ENCODE measurements at regions not wholly inside any gene's neighbourhood (a gene's known extent, or its start where the extent isn't known, plus 50 kb on each side); places are given as distances from the start of the nearest gene placed in this dataset.
A peak's percentile ranks its signal among the peaks of the same experiment; 100 is the strongest.
"Not testable (repeated sequence)": the region's sequence is repeated elsewhere in the genome, so short reads cannot be mapped to it uniquely, and the experiment has no call there.

GRCh38 chr9:42463981-42464380, 280.5 kb downstream of the SPATA31A6 start:
- no CpG with 5 or more reads among the region's 3 CpGs for WGBS (ENCODE audit: insufficient coverage, low coverage, missing lambda C conversion rate)
- intact Hi-C loops (cut with micrococcal nuclease); H3K9ac ChIP-seq (ENCODE audit: insufficient read depth in 1 of 2, low read depth in 2 of 2, low read length in 2 of 2); ATAC-seq; H2AFZ ChIP-seq (ENCODE audit: low read depth, low read length); DNase-seq (ENCODE audit: extremely low read depth in 1 of 4, low spot score in 3 of 4); POLR2A ChIA-PET; CTCF ChIA-PET (ENCODE audit: low intra/inter-chr PET ratio); H3K9me1 ChIP-seq (ENCODE audit: control insufficient read depth, insufficient read depth, low read length); H3K9me3 ChIP-seq (replicated peaks; ENCODE audit: control insufficient read depth, insufficient read depth, low read depth, low read length); H3K4me3 ChIP-seq; H4K20me1 ChIP-seq (replicated peaks; ENCODE audit: control insufficient read depth, insufficient read depth, low read length); FAIRE-seq; H3K4me1 ChIP-seq (replicated peaks in 1 of 2; ENCODE audit: control insufficient read depth in 2 of 2, insufficient read depth in 2 of 2, low read length in 2 of 2); BruUV-seq (replicated peaks); H3K27me3 ChIP-seq (ENCODE audit: control insufficient read depth in 2 of 2, insufficient read depth in 2 of 2, low read length in 2 of 2); H3K4me2 ChIP-seq (ENCODE audit: insufficient read depth, low read length); H3K27ac ChIP-seq (ENCODE audit: extremely low read depth, low read depth, low read length); in situ Hi-C loops (cut with MboI); H3K36me3 ChIP-seq (ENCODE audit: control insufficient read depth, insufficient read depth, low read length); H3K79me2 ChIP-seq (ENCODE audit: control insufficient read depth, insufficient read depth, low read length): not testable (repeated sequence)

DNA sequence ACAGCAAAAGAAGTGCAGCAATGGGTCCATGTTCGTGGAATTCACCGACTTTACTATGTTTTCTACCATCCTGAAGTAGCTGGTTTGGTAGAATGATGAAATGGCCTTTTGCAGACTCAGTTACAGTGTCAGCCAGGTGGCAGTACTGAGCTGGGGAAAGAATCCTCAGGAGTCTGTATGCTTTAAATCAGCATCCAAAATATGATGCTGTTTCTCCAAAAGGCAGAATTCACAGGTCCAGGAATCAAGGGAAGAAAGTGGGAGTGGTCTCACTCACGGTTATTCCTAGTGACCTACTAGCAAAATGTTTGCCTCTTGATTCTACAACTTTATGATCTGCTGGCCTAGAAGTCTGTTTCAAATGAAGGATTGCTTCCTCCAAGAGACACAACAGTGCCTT, 287.1 kb downstream of the SPATA31A6 start:
- H3K9ac ChIP-seq (ENCODE audit: insufficient read depth in 1 of 2, low read depth in 2 of 2, low read length in 2 of 2); H3K4me1 ChIP-seq (replicated peaks in 1 of 2; ENCODE audit: control insufficient read depth in 2 of 2, insufficient read depth in 2 of 2, low read length in 2 of 2); BruUV-seq (replicated peaks); intact Hi-C loops (cut with micrococcal nuclease); H4K20me1 ChIP-seq (replicated peaks; ENCODE audit: control insufficient read depth, insufficient read depth, low read length); H3K4me2 ChIP-seq (ENCODE audit: insufficient read depth, low read length); CTCF ChIA-PET (ENCODE audit: low intra/inter-chr PET ratio); H3K36me3 ChIP-seq (ENCODE audit: control insufficient read depth, insufficient read depth, low read length); H3K9me1 ChIP-seq (ENCODE audit: control insufficient read depth, insufficient read depth, low read length); H3K27me3 ChIP-seq (ENCODE audit: control insufficient read depth in 2 of 2, insufficient read depth in 2 of 2, low read length in 2 of 2); H2AFZ ChIP-seq (ENCODE audit: low read depth, low read length); H3K79me2 ChIP-seq (ENCODE audit: control insufficient read depth, insufficient read depth, low read length); H3K4me3 ChIP-seq; in situ Hi-C loops (cut with MboI); H3K9me3 ChIP-seq (replicated peaks; ENCODE audit: control insufficient read depth, insufficient read depth, low read depth, low read length); H3K27ac ChIP-seq (ENCODE audit: extremely low read depth, low read depth, low read length); ATAC-seq; POLR2A ChIA-PET; TF ChIP-seq CEBPG (CRISPR knock-in tag; IDR thresholded peaks at IDR 0.05): not testable (repeated sequence)
- FAIRE-seq, result peak; percentile 52
- WGBS (ENCODE audit: insufficient coverage, low coverage, missing lambda C conversion rate), result 0% methylated on average over 3 of the region's 3 CpGs
- TF ChIP-seq CTCF (IDR thresholded peaks at IDR 0.05 in 2 of 3, conservative IDR thresholded peaks at IDR 0.05 in 1 of 3; ENCODE audit: insufficient read depth in 2 of 3, low read depth in 1 of 3, low read length in 3 of 3) (peak; percentile 52 to 61 (median 56); a peak in 5 of 6 replicates), CEBPG (tag; conservative IDR thresholded peaks at IDR 0.05 in 1 of 2, IDR thresholded peaks at IDR 0.05 in 1 of 2) (0 out of 4 replicates have a peak, but pooled peaks of 1 of the 2 experiments have one; percentile 26), SMC3 (conservative IDR thresholded peaks at IDR 0.05; ENCODE audit: insufficient read depth, low read depth, low read length) (peak; percentile 62)
- DNase-seq (ENCODE audit: extremely low read depth in 1 of 4, low spot score in 3 of 4), result peak in 3 of 4 experiments; percentile 3 to 7 (median 5)

DNA sequence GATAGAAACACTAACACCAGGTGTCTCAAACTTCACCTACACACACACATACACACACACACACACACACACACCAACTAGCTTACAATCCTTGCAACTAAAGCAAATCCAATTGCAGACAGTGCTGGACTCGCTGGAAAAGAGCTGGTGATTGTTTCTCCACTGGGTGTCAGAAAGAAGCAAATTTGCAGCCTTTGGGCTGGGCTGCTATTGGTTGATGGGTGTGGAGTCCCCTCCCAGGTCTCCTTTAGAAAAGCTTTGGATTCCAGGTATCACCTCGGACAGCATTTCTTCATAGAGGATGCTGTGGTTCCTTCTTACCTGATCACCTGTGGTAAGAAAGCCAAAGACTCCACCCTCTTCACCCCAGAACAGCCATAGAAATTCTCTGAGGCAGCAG, 307.5 kb downstream of the SPATA31A6 start:
- H3K9ac ChIP-seq (ENCODE audit: insufficient read depth in 1 of 2, low read depth in 2 of 2, low read length in 2 of 2); FAIRE-seq; H3K79me2 ChIP-seq (ENCODE audit: control insufficient read depth, insufficient read depth, low read length); POLR2A ChIA-PET; H3K27me3 ChIP-seq (ENCODE audit: control insufficient read depth in 2 of 2, insufficient read depth in 2 of 2, low read length in 2 of 2); DNase-seq (ENCODE audit: extremely low read depth in 1 of 4, low spot score in 3 of 4); in situ Hi-C loops (cut with MboI); H3K4me3 ChIP-seq; H3K9me3 ChIP-seq (replicated peaks; ENCODE audit: control insufficient read depth, insufficient read depth, low read depth, low read length); H4K20me1 ChIP-seq (replicated peaks; ENCODE audit: control insufficient read depth, insufficient read depth, low read length); H2AFZ ChIP-seq (ENCODE audit: low read depth, low read length); H3K4me1 ChIP-seq (replicated peaks in 1 of 2; ENCODE audit: control insufficient read depth in 2 of 2, insufficient read depth in 2 of 2, low read length in 2 of 2); intact Hi-C loops (cut with micrococcal nuclease); H3K36me3 ChIP-seq (ENCODE audit: control insufficient read depth, insufficient read depth, low read length); H3K27ac ChIP-seq (ENCODE audit: extremely low read depth, low read depth, low read length); H3K9me1 ChIP-seq (ENCODE audit: control insufficient read depth, insufficient read depth, low read length); ATAC-seq; BruUV-seq (replicated peaks); CTCF ChIA-PET (ENCODE audit: low intra/inter-chr PET ratio); H3K4me2 ChIP-seq (ENCODE audit: insufficient read depth, low read length): not testable (repeated sequence)
- 0% methylated on average over 1 of the region's 2 CpGs for whole genome bisulfite sequencing (ENCODE audit: insufficient coverage, low coverage, missing lambda C conversion rate)
